Kidney (tissue), 13 donors: ENCODE measurements at regions not wholly inside any gene's neighbourhood (a gene's known extent, or its start where the extent isn't known, plus 50 kb on each side); places are given as distances from the start of the nearest gene placed in this dataset.
A peak's percentile ranks its signal among the peaks of the same experiment; 100 is the strongest.

ENCODE experiments used
- DNase-seq, 5 donors: peaks; one replicate each; pipeline ENCODE4 v3.0.0-alpha.2; 2013 to 2020
- FAIRE-seq: peaks from 2 replicates; lab custom pipeline; 2012; peaks lifted over from hg19 to GRCh38; lab: Jason Lieb, UNC
- H3K27ac ChIP-seq, 2 donors: one replicate each; pipeline ENCODE4 v1.7.0; 2013; ENCODE audit warnings: low read depth in 2 of 2, low read length in 2 of 2, inconsistent platforms in 1 of 2
- H3K27me3 ChIP-seq: one replicate; pipeline ENCODE4 v1.7.1; 2013; ENCODE audit warnings: low read length, inconsistent platforms; ENCODE audit not compliant: control insufficient read depth, insufficient read depth
- H3K36me3 ChIP-seq, 3 donors: one replicate each; pipeline versions ENCODE4 v1.7.0 to v1.7.1; 2013; ENCODE audit warnings: low read length in 3 of 3, control low read depth in 1 of 3, inconsistent platforms in 1 of 3; ENCODE audit not compliant: insufficient read depth in 3 of 3, control insufficient read depth in 2 of 3
- H3K4me1 ChIP-seq, 3 donors: one replicate each; pipeline versions ENCODE4 v1.7.0 to v1.7.1; 2013; ENCODE audit warnings: low read length in 3 of 3, inconsistent platforms in 1 of 3, low read depth in 1 of 3; ENCODE audit not compliant: control insufficient read depth in 2 of 3, insufficient read depth in 2 of 3
- H3K4me3 ChIP-seq, 3 donors: one replicate each; pipeline versions ENCODE4 v1.7.0 to v1.8.1; 2013; ENCODE audit warnings: low read length in 3 of 3, control low read depth in 1 of 3, inconsistent platforms in 1 of 3
- H3K9ac ChIP-seq, 3 donors: one replicate each; pipeline versions ENCODE4 v1.7.0 to v1.7.1; 2013; ENCODE audit warnings: low read length in 3 of 3, control low read depth in 1 of 3, inconsistent platforms in 1 of 3
- H3K9me3 ChIP-seq, 3 donors: one replicate each; pipeline versions ENCODE4 v1.7.0 to v1.7.1; 2013; ENCODE audit warnings: low read length in 3 of 3, control low read depth in 1 of 3, inconsistent platforms in 1 of 3; ENCODE audit not compliant: control insufficient read depth in 2 of 3, insufficient read depth in 1 of 3
- CTCF ChIP-seq: IDR thresholded peaks from 3 replicates; pipeline ENCODE4 v1.5.1; 2012; ENCODE audit warnings: mild to moderate bottlenecking, moderate library complexity, borderline replicate concordance; ENCODE audit not compliant: insufficient read depth; ENCODE audit errors: extremely low read depth
- intact Hi-C: fragments of 100-400 bp; cut with DNase I; formaldehyde crosslinking; loops from one replicate; pipeline ENCODE4 v1.11.1; 2022
- donor health status: control.
- donor health status: control.
- donor health status: control.
- donor health status: control.
- donor health status: control.
- donor health status: DM: yes; HTN: yes; CAD: no.
- donor health status: Normal renal cell carcinoma (clear cell type).

GRCh38 chr12:60849723-60850122, 1253.9 kb downstream of the SLC16A7 start:
- H3K4me3 ChIP-seq, result no peak overlapping the region
- no peaks in the 10 kb centered on the region for H3K27me3 ChIP-seq
- TF ChIP-seq CTCF, result no peak
- FAIRE-seq (no peak), DNase-seq (no peak)
- no peak overlapping the region for H3K27ac ChIP-seq
- intact Hi-C loops, result no loop called here
- H3K36me3 ChIP-seq, result no peaks in the 10 kb centered on the region
- H3K4me1 ChIP-seq, result no peaks in the 10 kb centered on the region
- no peak overlapping the region for H3K9ac ChIP-seq
- H3K9me3 ChIP-seq, result no peaks in the 10 kb centered on the region

- DNase-seq, result no peak
- H3K4me1 ChIP-seq, result no peaks in the 10 kb centered on the region
- H3K36me3 ChIP-seq, result no peaks in the 10 kb centered on the region
- no peak overlapping the region for H3K9ac ChIP-seq
- no peaks in the 10 kb centered on the region for H3K27me3 ChIP-seq
- H3K27ac ChIP-seq, result no peak overlapping the region
- FAIRE-seq, result no peak
- TF ChIP-seq CTCF, result no peak
- intact Hi-C loops, result no loop called here
- H3K9me3 ChIP-seq, result no peaks in the 10 kb centered on the region
- no peak overlapping the region for H3K4me3 ChIP-seq
Observed at GRCh38 chr12:60853407-60853806, 1257.6 kb downstream of the SLC16A7 start.

GRCh38 chr12:60863421-60863820, 1267.6 kb downstream of the SLC16A7 start:
- H3K4me3 ChIP-seq, result no peak overlapping the region
- no peak for TF ChIP-seq CTCF
- H3K36me3 ChIP-seq, result no peaks in the 10 kb centered on the region
- H3K4me1 ChIP-seq, result no peaks in the 10 kb centered on the region
- peaks cover 0 to 4% (median 0%) of the 10 kb centered on the region in 3 donors for H3K9me3 ChIP-seq
- no peak overlapping the region for H3K27ac ChIP-seq
- H3K9ac ChIP-seq, result no peak overlapping the region
- DNase-seq (no peak), FAIRE-seq (no peak)
- H3K27me3 ChIP-seq, result no peaks in the 10 kb centered on the region
- intact Hi-C loops, result no loop called here

- FAIRE-seq, result no peak
- no peak overlapping the region for H3K27ac ChIP-seq
- H3K27me3 ChIP-seq, result no peaks in the 10 kb centered on the region
- H3K9me3 ChIP-seq, result peaks cover 0 to 3% (median 0%) of the 10 kb centered on the region in 3 donors
- no peak overlapping the region for H3K9ac ChIP-seq
- H3K4me1 ChIP-seq, result no peaks in the 10 kb centered on the region
- no peak for TF ChIP-seq CTCF
- intact Hi-C loops, result no loop called here
- no peak overlapping the region for H3K4me3 ChIP-seq
- no peaks in the 10 kb centered on the region for H3K36me3 ChIP-seq
- peak in 1 of 5 donors; percentile 37 for DNase-seq
Observed at GRCh38 chr12:60872219-60872618, 1276.4 kb downstream of the SLC16A7 start.
